ENCODE measurements at regions not wholly inside any gene's neighbourhood (a gene's known extent, or its start where the extent isn't known, plus 50 kb on each side); places are given as distances from the start of the nearest gene placed in this dataset.

GRCh38 chr2:101563849-101564248 lies 88.9 kb upstream of the RFX8 start:
- no peak for TF ChIP-seq CTCF (IDR thresholded peaks at IDR 0.05)
- no peak for TF ChIP-seq POLR2A (IDR thresholded peaks at IDR 0.05)
